Tibial artery (tissue), 4 donors: ENCODE measurements at regions not wholly inside any gene's neighbourhood (a gene's known extent, or its start where the extent isn't known, plus 50 kb on each side); places are given as distances from the start of the nearest gene placed in this dataset.
"Not testable (repeated sequence)": the region's sequence is repeated elsewhere in the genome, so short reads cannot be mapped to it uniquely, and the experiment has no call there.

Experiments used
- DNase-seq, 2 donors: peaks; one replicate each; pipeline ENCODE4 v3.0.0-alpha.2; 2019
- H3K27ac ChIP-seq, 2 donors: fragments of 200-600 bp; sonication (generic) in 1 of 2; 1 replicate in 1 of 2; 2 replicates in 1 of 2; pipeline ENCODE4 v1.5.1; 2018 to 2019; ENCODE audit warnings: mild to moderate bottlenecking in 1 of 2
- H3K27me3 ChIP-seq, 2 donors: fragments of 200-600 bp; sonication (generic) in 1 of 2; one replicate each; pipeline versions ENCODE4 v1.5.1 to v1.6.0; 2016 to 2019
- H3K36me3 ChIP-seq, 3 donors: fragments of 200-600 bp; sonication (generic) in 2 of 3; one replicate each; pipeline ENCODE4 v1.5.1; 2016 to 2019; ENCODE audit warnings: mild to moderate bottlenecking in 2 of 3
- H3K4me1 ChIP-seq, 4 donors: fragments of 200-600 bp; sonication (generic) in 2 of 4; 1 replicate in 3 of 4; 2 replicates in 1 of 4; pipeline ENCODE4 v1.5.1; 2016 to 2019
- H3K4me3 ChIP-seq, 2 donors: fragments of 200-600 bp; sonication (generic) in 1 of 2; 1 replicate in 1 of 2; 2 replicates in 1 of 2; pipeline ENCODE4 v1.5.1; 2018 to 2019; ENCODE audit warnings: mild to moderate bottlenecking in 2 of 2
- H3K9me3 ChIP-seq, 3 donors: fragments of 200-600 bp; sonication (generic) in 1 of 3; one replicate each; pipeline ENCODE4 v1.5.1; 2016 to 2019
- intact Hi-C: fragments of 100-400 bp; cut with DNase I; formaldehyde crosslinking; loops from one replicate; pipeline ENCODE4 v1.15.0; 2023; ENCODE audit warnings: low total_unique reads

DNA sequence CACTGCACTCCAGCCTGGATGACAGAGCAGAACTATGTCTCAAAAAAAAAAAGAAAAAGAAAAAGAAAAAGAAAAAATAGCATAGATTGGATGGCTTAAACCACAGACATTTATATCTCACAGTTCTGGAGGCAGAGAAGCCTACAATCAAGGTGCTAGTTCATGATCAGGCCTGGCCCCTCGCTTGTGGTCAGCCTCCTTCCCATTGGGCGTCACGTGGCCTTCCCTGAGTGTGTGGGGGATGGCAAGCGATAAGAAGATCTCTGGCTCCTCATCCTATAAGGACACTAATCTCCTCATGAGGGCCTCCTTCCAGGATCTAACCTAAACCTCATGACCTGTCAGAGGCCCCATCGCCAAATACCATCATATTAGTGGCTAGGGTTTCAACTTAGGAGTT, 320.2 kb upstream of the SPATA31A3 start:
- H3K36me3 ChIP-seq, intact Hi-C loops, H3K4me1 ChIP-seq, H3K9me3 ChIP-seq, H3K27ac ChIP-seq, H3K27me3 ChIP-seq, DNase-seq, H3K4me3 ChIP-seq: not testable (repeated sequence)

DNA sequence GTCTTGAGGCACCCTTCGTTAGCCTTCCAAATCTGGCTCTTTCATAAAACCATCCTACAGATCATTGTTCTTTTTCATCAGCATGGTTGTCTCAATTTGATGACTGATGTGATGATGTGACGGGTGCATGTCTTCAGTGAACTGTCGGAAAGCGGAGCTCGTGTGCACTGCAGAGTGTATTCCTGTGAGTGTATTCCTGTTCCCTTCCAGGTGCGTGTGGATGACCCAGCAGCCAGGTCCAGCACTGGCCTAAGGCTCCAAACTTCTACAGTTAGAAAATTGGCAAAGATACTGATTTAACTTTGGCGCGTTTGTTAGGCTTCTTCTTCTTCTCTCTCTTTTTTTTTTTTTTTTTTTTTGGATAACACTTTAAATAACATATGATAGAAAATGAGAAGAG, 314.8 kb upstream of the SPATA31A3 start:
- DNase-seq, H3K4me1 ChIP-seq, H3K27ac ChIP-seq, H3K27me3 ChIP-seq, H3K9me3 ChIP-seq, intact Hi-C loops, H3K36me3 ChIP-seq, H3K4me3 ChIP-seq: not testable (repeated sequence)

DNA sequence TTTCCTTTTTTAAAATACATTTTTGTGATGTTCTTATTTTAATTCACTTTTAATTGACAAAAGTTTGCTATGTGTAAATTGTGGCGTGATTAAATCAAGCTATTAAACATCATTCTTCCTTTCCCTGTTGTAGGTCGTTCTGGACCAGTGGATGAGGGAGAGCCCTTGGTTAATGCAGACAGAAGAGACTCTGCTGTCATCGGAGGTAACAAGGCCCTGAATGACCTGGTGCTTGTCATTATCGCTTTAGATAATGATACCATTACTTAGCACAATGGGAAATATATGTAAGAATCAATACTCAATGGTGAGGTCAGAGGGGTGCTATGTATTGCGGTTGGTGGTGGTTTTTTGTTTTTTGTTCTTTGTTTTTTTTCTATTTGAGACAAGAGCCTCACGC, 296.4 kb upstream of the SPATA31A3 start:
- H3K9me3 ChIP-seq, H3K4me1 ChIP-seq, H3K27me3 ChIP-seq, H3K4me3 ChIP-seq, intact Hi-C loops, DNase-seq, H3K36me3 ChIP-seq, H3K27ac ChIP-seq: not testable (repeated sequence)

- H3K4me1 ChIP-seq, H3K36me3 ChIP-seq, H3K9me3 ChIP-seq, H3K27me3 ChIP-seq, DNase-seq, H3K4me3 ChIP-seq, intact Hi-C loops, H3K27ac ChIP-seq: not testable (repeated sequence)
These were observed 295.9 kb upstream of the SPATA31A3 start for GRCh38 chr9:67288117-67288735.

GRCh38 chr9:67284299-67284698, 291.9 kb upstream of the SPATA31A3 start:
- H3K9me3 ChIP-seq, H3K36me3 ChIP-seq, H3K4me3 ChIP-seq, intact Hi-C loops, H3K4me1 ChIP-seq, DNase-seq, H3K27ac ChIP-seq, H3K27me3 ChIP-seq: not testable (repeated sequence)

DNA sequence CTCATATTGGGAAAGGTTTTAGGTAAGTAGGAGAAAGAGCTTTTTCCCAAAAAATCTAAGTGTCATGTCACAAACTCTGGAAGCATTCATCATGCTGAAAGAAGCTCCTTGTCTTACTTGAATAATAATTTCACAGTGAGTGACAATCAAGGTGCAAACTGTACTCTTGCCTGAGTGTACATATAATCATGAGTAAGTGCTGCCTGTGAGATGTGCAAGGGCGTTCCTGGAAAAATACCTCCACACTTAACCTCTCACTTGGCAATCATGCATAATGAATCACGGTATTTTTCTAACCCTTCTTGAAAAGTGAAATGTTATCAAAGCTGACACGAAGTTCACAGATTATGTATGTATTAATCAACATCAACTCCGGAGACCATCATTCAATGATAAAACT, 289.2 kb upstream of the SPATA31A3 start:
- H3K9me3 ChIP-seq, DNase-seq, H3K36me3 ChIP-seq, H3K27me3 ChIP-seq, H3K4me1 ChIP-seq, H3K4me3 ChIP-seq, H3K27ac ChIP-seq, intact Hi-C loops: not testable (repeated sequence)

DNA sequence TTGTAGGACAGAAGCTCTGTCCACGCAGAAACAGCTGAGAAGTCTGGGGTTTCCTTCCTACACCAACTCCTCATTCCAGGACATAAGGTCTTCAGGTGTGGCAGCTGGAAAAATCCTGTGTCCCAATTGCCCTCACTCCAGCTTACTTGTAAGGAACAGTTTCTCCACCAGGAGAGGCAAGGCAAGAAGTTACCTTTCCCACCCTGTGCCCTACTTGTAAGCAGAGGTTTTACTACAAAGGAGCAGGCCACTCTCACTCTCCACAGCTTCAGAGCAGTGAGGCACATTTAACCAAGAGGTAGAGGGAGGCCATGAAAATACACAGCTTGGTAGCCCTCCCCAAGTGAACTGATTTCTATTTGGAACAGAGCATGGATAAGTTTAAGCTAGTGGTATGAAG, 277.3 kb upstream of the SPATA31A3 start:
- H3K27ac ChIP-seq, H3K9me3 ChIP-seq, intact Hi-C loops, DNase-seq, H3K36me3 ChIP-seq, H3K27me3 ChIP-seq, H3K4me3 ChIP-seq, H3K4me1 ChIP-seq: not testable (repeated sequence)

DNA sequence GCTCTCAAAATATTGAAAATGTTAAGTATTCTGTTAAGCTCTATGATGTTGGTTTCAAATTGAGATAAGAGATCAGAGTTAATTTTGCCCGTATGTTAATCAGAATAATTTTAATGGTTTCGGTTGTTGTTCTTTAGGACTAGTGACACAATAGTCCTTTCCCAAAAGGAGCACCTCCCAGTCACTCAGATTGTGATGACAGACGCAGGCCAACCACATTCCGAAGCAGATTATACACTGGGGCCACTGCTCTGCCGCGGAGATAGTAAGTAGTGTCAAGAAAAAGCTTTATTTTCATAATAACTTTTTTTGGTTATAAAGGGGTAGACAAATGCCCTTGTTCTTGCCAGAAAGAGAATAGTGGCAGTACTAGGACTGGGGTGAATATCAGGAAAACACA, 265.5 kb upstream of the SPATA31A3 start:
- H3K4me3 ChIP-seq, H3K36me3 ChIP-seq, H3K9me3 ChIP-seq, H3K27ac ChIP-seq, H3K27me3 ChIP-seq, H3K4me1 ChIP-seq, intact Hi-C loops, DNase-seq: not testable (repeated sequence)

- H3K36me3 ChIP-seq, H3K4me1 ChIP-seq, H3K9me3 ChIP-seq, H3K27ac ChIP-seq, H3K4me3 ChIP-seq, DNase-seq, intact Hi-C loops, H3K27me3 ChIP-seq: not testable (repeated sequence)
These were observed 256.6 kb upstream of the SPATA31A3 start for GRCh38 chr9:67248967-67249366.

- H3K4me1 ChIP-seq, DNase-seq, H3K9me3 ChIP-seq, H3K36me3 ChIP-seq, H3K4me3 ChIP-seq, H3K27ac ChIP-seq, intact Hi-C loops, H3K27me3 ChIP-seq: not testable (repeated sequence)
These were observed 219.7 kb upstream of the SPATA31A3 start for GRCh38 chr9:67212073-67212472.

- intact Hi-C loops, H3K36me3 ChIP-seq, H3K4me3 ChIP-seq, H3K27me3 ChIP-seq, DNase-seq, H3K9me3 ChIP-seq, H3K27ac ChIP-seq, H3K4me1 ChIP-seq: not testable (repeated sequence)
These were observed 218.5 kb upstream of the SPATA31A3 start for GRCh38 chr9:67210842-67211241.

GRCh38 chr9:67208831-67209437, 216.6 kb upstream of the SPATA31A3 start:
- not testable (repeated sequence) for H3K36me3 ChIP-seq

DNA sequence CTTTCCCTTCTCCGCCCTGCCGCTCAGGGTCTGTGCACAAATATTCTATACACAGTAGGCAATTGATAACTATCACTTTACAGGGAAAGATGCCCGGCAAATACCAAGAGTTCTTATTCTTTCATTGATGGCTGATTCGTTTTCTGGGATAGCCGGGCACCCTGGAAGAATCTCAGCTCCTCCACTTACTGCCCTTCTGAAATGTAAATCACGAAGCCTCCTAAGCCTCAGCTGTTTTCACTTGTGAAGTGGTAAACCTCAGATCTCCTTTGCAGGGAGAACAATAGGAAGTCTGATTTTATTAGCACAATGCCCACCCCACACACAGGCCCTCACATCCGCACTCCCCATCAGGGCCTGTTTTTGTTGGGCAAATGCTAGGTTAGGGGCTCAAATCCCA, 203.8 kb upstream of the SPATA31A3 start:
- H3K27me3 ChIP-seq, DNase-seq, H3K4me3 ChIP-seq, H3K9me3 ChIP-seq, H3K27ac ChIP-seq, H3K4me1 ChIP-seq, intact Hi-C loops, H3K36me3 ChIP-seq: not testable (repeated sequence)

More at GRCh38 chr9:67208831-67209437, 216.6 kb upstream of the SPATA31A3 start:
- intact Hi-C loops, H3K27ac ChIP-seq, DNase-seq, H3K4me1 ChIP-seq, H3K27me3 ChIP-seq, H3K4me3 ChIP-seq, H3K9me3 ChIP-seq: not testable (repeated sequence)

- H3K9me3 ChIP-seq, intact Hi-C loops, H3K27me3 ChIP-seq: not testable (repeated sequence)
These were observed 203.0 kb upstream of the SPATA31A3 start for GRCh38 chr9:67195357-67195756.

GRCh38 chr9:67179185-67179584, 186.8 kb upstream of the SPATA31A3 start:
- H3K27me3 ChIP-seq, H3K4me1 ChIP-seq, H3K27ac ChIP-seq, H3K9me3 ChIP-seq, DNase-seq, H3K36me3 ChIP-seq, H3K4me3 ChIP-seq, intact Hi-C loops: not testable (repeated sequence)

More at GRCh38 chr9:67195357-67195756, 203.0 kb upstream of the SPATA31A3 start:
- not testable (repeated sequence) for H3K4me1 ChIP-seq, DNase-seq, H3K4me3 ChIP-seq, H3K27ac ChIP-seq, H3K36me3 ChIP-seq
